ENCODE measurements at regions not wholly inside any gene's neighbourhood (a gene's known extent, or its start where the extent isn't known, plus 50 kb on each side); places are given as distances from the start of the nearest gene placed in this dataset.

- Histone ChIP-seq H3K36me3 (ENCODE audit: control insufficient read depth in 2 of 2, extremely low read depth in 1 of 2, insufficient read depth in 1 of 2, low read length in 1 of 2) (no peaks in the 10 kb centered on the region), H3K4me1 (ENCODE audit: control insufficient read depth in 1 of 2, extremely low read depth in 1 of 2, insufficient read depth in 2 of 2, low read length in 2 of 2) (no peaks in the 10 kb centered on the region), H3K4me3 (ENCODE audit: control insufficient read depth in 1 of 2, extremely low read depth in 1 of 2, low read length in 1 of 2) (no peak overlapping the region), H3K9me3 (no peaks in the 10 kb centered on the region), H3K27me3 (replicated peaks in 1 of 2; ENCODE audit: control insufficient read depth in 2 of 2, extremely low read depth in 1 of 2, insufficient read depth in 2 of 2, low read length in 1 of 2) (peaks cover 0 to 6% of the 10 kb centered on the region in 2 experiments), H3K27ac (ENCODE audit: low read length) (no peak overlapping the region)
- H3K27ac Mint-ChIP-seq, result no peak overlapping the region
- no peak for ATAC-seq (replicated peaks in 1 of 4)
- no peaks in the 10 kb centered on the region for H3K36me3 Mint-ChIP-seq
- peaks cover 5 to 17% (median 6%) of the 10 kb centered on the region in 3 donors for H3K9me3 Mint-ChIP-seq
- no peak for DNase-seq
- H3K27me3 Mint-ChIP-seq, result peaks cover 1 to 14% of the 10 kb centered on the region in 2 donors
- ChIA-PET POLR2A (no interaction called here), CTCF (no interaction called here)
- H3K4me1 Mint-ChIP-seq, result no peaks in the 10 kb centered on the region
- no peak overlapping the region for H3K4me3 Mint-ChIP-seq
Observed at GRCh38 chr1:90139837-90140236, 144.9 kb downstream of the ZNF326 start.

- peaks cover 5 to 38% of the 10 kb centered on the region in 2 donors for H3K27me3 Mint-ChIP-seq
- ChIA-PET CTCF (no interaction called here), POLR2A (no interaction called here)
- no CpG with 5 or more reads among the region's 3 CpGs for WGBS (ENCODE audit: insufficient coverage)
- no peaks in the 10 kb centered on the region for H3K4me1 ChIP-seq (ENCODE audit: control insufficient read depth in 1 of 2, extremely low read depth in 1 of 2, insufficient read depth in 2 of 2, low read length in 2 of 2)
- H3K36me3 Mint-ChIP-seq, result no peaks in the 10 kb centered on the region
- DNase-seq, result no peak
- H3K9me3 Mint-ChIP-seq, result peaks cover 2 to 10% (median 3%) of the 10 kb centered on the region in 3 donors
- no peak overlapping the region for H3K27ac Mint-ChIP-seq
- H3K9me3 ChIP-seq, result no peaks in the 10 kb centered on the region
- no peak overlapping the region for H3K4me3 Mint-ChIP-seq
- no peaks in the 10 kb centered on the region for H3K4me1 Mint-ChIP-seq
- H3K4me3 ChIP-seq (ENCODE audit: control insufficient read depth in 1 of 2, extremely low read depth in 1 of 2, low read length in 1 of 2), result no peak overlapping the region
- H3K27ac ChIP-seq (ENCODE audit: low read length), result no peak overlapping the region
- peaks cover 0 to 2% of the 10 kb centered on the region in 2 experiments for H3K27me3 ChIP-seq (replicated peaks in 1 of 2; ENCODE audit: control insufficient read depth in 2 of 2, extremely low read depth in 1 of 2, insufficient read depth in 2 of 2, low read length in 1 of 2)
- no peaks in the 10 kb centered on the region for H3K36me3 ChIP-seq (ENCODE audit: control insufficient read depth in 2 of 2, extremely low read depth in 1 of 2, insufficient read depth in 1 of 2, low read length in 1 of 2)
- no peak for ATAC-seq (replicated peaks in 1 of 4)
Observed at GRCh38 chr1:90135286-90135685, 140.4 kb downstream of the ZNF326 start.

- ChIA-PET POLR2A (no interaction called here), CTCF (no interaction called here)
- H3K4me3 Mint-ChIP-seq, result no peak overlapping the region
- ATAC-seq (replicated peaks in 1 of 4), result no peak
- H3K4me1 ChIP-seq (ENCODE audit: control insufficient read depth in 1 of 2, extremely low read depth in 1 of 2, insufficient read depth in 2 of 2, low read length in 2 of 2), result no peaks in the 10 kb centered on the region
- H3K9me3 Mint-ChIP-seq, result peaks cover 0 to 7% (median 0%) of the 10 kb centered on the region in 3 donors
- 88% methylated on average over 2 of the region's 6 CpGs for WGBS (ENCODE audit: insufficient coverage)
- H3K4me3 ChIP-seq (ENCODE audit: control insufficient read depth in 1 of 2, extremely low read depth in 1 of 2, low read length in 1 of 2), result no peak overlapping the region
- no peaks in the 10 kb centered on the region for H3K36me3 ChIP-seq (ENCODE audit: control insufficient read depth in 2 of 2, extremely low read depth in 1 of 2, insufficient read depth in 1 of 2, low read length in 1 of 2)
- H3K9me3 ChIP-seq, result no peaks in the 10 kb centered on the region
- no peak overlapping the region for H3K27ac Mint-ChIP-seq
- peaks cover 7 to 39% of the 10 kb centered on the region in 2 donors for H3K27me3 Mint-ChIP-seq
- H3K4me1 Mint-ChIP-seq, result no peaks in the 10 kb centered on the region
- DNase-seq, result no peak
- no peaks in the 10 kb centered on the region for H3K27me3 ChIP-seq (replicated peaks in 1 of 2; ENCODE audit: control insufficient read depth in 2 of 2, extremely low read depth in 1 of 2, insufficient read depth in 2 of 2, low read length in 1 of 2)
- no peak overlapping the region for H3K27ac ChIP-seq (ENCODE audit: low read length)
- no peaks in the 10 kb centered on the region for H3K36me3 Mint-ChIP-seq
Observed at GRCh38 chr1:90134175-90134955, 139.5 kb downstream of the ZNF326 start.

GRCh38 chr1:90133133-90133532 is 138.2 kb downstream of the ZNF326 start:
- DNase-seq (no peak), ATAC-seq (replicated peaks in 1 of 4) (no peak)
- Mint-ChIP-seq H3K36me3 (no peaks in the 10 kb centered on the region), H3K4me1 (no peaks in the 10 kb centered on the region), H3K27ac (no peak overlapping the region), H3K4me3 (no peak overlapping the region), H3K27me3 (peaks cover 11 to 45% of the 10 kb centered on the region in 2 donors), H3K9me3 (no peaks in the 10 kb centered on the region)
- H3K36me3 ChIP-seq (ENCODE audit: control insufficient read depth in 2 of 2, extremely low read depth in 1 of 2, insufficient read depth in 1 of 2, low read length in 1 of 2), result no peaks in the 10 kb centered on the region
- H3K4me1 ChIP-seq (ENCODE audit: control insufficient read depth in 1 of 2, extremely low read depth in 1 of 2, insufficient read depth in 2 of 2, low read length in 2 of 2), result no peaks in the 10 kb centered on the region
- no peak overlapping the region for H3K27ac ChIP-seq (ENCODE audit: low read length)
- H3K9me3 ChIP-seq, result no peaks in the 10 kb centered on the region
- CTCF ChIA-PET, result no interaction called here
- WGBS (ENCODE audit: insufficient coverage), result no CpG with 5 or more reads among the region's 2 CpGs
- H3K4me3 ChIP-seq (ENCODE audit: control insufficient read depth in 1 of 2, extremely low read depth in 1 of 2, low read length in 1 of 2), result no peak overlapping the region
- H3K27me3 ChIP-seq (replicated peaks in 1 of 2; ENCODE audit: control insufficient read depth in 2 of 2, extremely low read depth in 1 of 2, insufficient read depth in 2 of 2, low read length in 1 of 2), result peaks cover 0 to 4% of the 10 kb centered on the region in 2 experiments
- POLR2A ChIA-PET, result no interaction called here

GRCh38 chr1:90132306-90132705 is 137.4 kb downstream of the ZNF326 start:
- ChIA-PET CTCF (no interaction called here), POLR2A (no interaction called here)
- 67% methylated on average over 1 of the region's 1 CpG for WGBS (ENCODE audit: insufficient coverage)
- Histone ChIP-seq H3K4me1 (ENCODE audit: control insufficient read depth in 1 of 2, extremely low read depth in 1 of 2, insufficient read depth in 2 of 2, low read length in 2 of 2) (no peaks in the 10 kb centered on the region), H3K36me3 (ENCODE audit: control insufficient read depth in 2 of 2, extremely low read depth in 1 of 2, insufficient read depth in 1 of 2, low read length in 1 of 2) (no peaks in the 10 kb centered on the region), H3K27me3 (replicated peaks in 1 of 2; ENCODE audit: control insufficient read depth in 2 of 2, extremely low read depth in 1 of 2, insufficient read depth in 2 of 2, low read length in 1 of 2) (peaks cover 0 to 4% of the 10 kb centered on the region in 2 experiments), H3K9me3 (no peaks in the 10 kb centered on the region), H3K4me3 (ENCODE audit: control insufficient read depth in 1 of 2, extremely low read depth in 1 of 2, low read length in 1 of 2) (no peak overlapping the region), H3K27ac (ENCODE audit: low read length) (no peak overlapping the region)
- H3K36me3 Mint-ChIP-seq, result no peaks in the 10 kb centered on the region
- no peak overlapping the region for H3K4me3 Mint-ChIP-seq
- H3K27ac Mint-ChIP-seq, result no peak overlapping the region
- H3K27me3 Mint-ChIP-seq, result peaks cover 11 to 42% of the 10 kb centered on the region in 2 donors
- ATAC-seq (replicated peaks in 1 of 4) (no peak), DNase-seq (no peak)
- H3K9me3 Mint-ChIP-seq, result no peaks in the 10 kb centered on the region
- no peaks in the 10 kb centered on the region for H3K4me1 Mint-ChIP-seq

GRCh38 chr1:90127288-90127953 is 132.5 kb downstream of the ZNF326 start:
- CTCF ChIA-PET, result no interaction called here
- Mint-ChIP-seq H3K4me3 (no peak overlapping the region), H3K27me3 (peaks cover 30 to 52% of the 10 kb centered on the region in 2 donors), H3K4me1 (no peaks in the 10 kb centered on the region), H3K36me3 (no peaks in the 10 kb centered on the region), H3K9me3 (no peaks in the 10 kb centered on the region), H3K27ac (no peak overlapping the region)
- Histone ChIP-seq H3K36me3 (ENCODE audit: control insufficient read depth in 2 of 2, extremely low read depth in 1 of 2, insufficient read depth in 1 of 2, low read length in 1 of 2) (no peaks in the 10 kb centered on the region), H3K27me3 (replicated peaks in 1 of 2; ENCODE audit: control insufficient read depth in 2 of 2, extremely low read depth in 1 of 2, insufficient read depth in 2 of 2, low read length in 1 of 2) (peaks cover 0 to 4% of the 10 kb centered on the region in 2 experiments), H3K9me3 (no peaks in the 10 kb centered on the region), H3K4me1 (ENCODE audit: control insufficient read depth in 1 of 2, extremely low read depth in 1 of 2, insufficient read depth in 2 of 2, low read length in 2 of 2) (no peaks in the 10 kb centered on the region), H3K4me3 (ENCODE audit: control insufficient read depth in 1 of 2, extremely low read depth in 1 of 2, low read length in 1 of 2) (no peak overlapping the region), H3K27ac (ENCODE audit: low read length) (no peak overlapping the region)
- DNase-seq (no peak), ATAC-seq (replicated peaks in 1 of 4) (no peak)
- WGBS (ENCODE audit: insufficient coverage), result no CpG with 5 or more reads among the region's 1 CpG
- POLR2A ChIA-PET, result no interaction called here

Data from T-cell (primary cell).